Cardiac fibroblast (primary cell): ENCODE measurements at regions not wholly inside any gene's neighbourhood (a gene's known extent, or its start where the extent isn't known, plus 50 kb on each side); places are given as distances from the start of the nearest gene placed in this dataset.

Source experiments
- DNase-seq, 2 donors: peaks; one replicate each; pipeline versions ENCODE4 v3.0.0 to v3.0.0-alpha.2; 2010; ENCODE audit warnings: low read depth in 2 of 2
- H3K4me3 ChIP-seq, 2 donors: replicated peaks in 1 of 2; 1 replicate in 1 of 2; 2 replicates in 1 of 2; pipeline ENCODE4 v1.5.1; 2011; ENCODE audit warnings: low read depth in 2 of 2, low read length in 2 of 2, mild to moderate bottlenecking in 2 of 2, moderate library complexity in 1 of 2
- TF ChIP-seq, protein P1 (sequence below): IDR thresholded peaks from one replicate; pipeline ENCODE4 v1.5.1; 2011; ENCODE audit warnings: low read depth, mild to moderate bottlenecking, low read length, inconsistent platforms

DNA sequence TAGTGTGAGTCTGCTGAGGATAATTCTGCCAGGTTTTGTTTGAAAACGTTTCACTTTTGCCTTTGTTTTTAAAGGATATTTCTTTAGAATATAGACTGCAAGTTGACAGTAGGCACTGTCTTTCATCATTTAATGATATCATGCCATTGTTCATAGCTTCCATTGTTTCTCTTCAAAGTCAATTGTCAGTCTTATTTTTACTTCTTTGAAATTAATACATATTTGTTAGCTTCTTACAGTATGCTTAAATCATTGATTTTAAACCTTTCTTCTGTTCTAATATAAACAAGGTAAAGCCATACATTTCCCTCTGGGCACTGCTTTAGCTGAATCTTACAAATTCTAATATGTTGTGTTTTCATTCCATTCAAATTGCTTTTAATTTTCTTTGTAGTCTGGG lies 62.3 kb upstream of the PARVA start:
- no peak overlapping the region for H3K4me3 ChIP-seq
- TF ChIP-seq, protein P1, sequence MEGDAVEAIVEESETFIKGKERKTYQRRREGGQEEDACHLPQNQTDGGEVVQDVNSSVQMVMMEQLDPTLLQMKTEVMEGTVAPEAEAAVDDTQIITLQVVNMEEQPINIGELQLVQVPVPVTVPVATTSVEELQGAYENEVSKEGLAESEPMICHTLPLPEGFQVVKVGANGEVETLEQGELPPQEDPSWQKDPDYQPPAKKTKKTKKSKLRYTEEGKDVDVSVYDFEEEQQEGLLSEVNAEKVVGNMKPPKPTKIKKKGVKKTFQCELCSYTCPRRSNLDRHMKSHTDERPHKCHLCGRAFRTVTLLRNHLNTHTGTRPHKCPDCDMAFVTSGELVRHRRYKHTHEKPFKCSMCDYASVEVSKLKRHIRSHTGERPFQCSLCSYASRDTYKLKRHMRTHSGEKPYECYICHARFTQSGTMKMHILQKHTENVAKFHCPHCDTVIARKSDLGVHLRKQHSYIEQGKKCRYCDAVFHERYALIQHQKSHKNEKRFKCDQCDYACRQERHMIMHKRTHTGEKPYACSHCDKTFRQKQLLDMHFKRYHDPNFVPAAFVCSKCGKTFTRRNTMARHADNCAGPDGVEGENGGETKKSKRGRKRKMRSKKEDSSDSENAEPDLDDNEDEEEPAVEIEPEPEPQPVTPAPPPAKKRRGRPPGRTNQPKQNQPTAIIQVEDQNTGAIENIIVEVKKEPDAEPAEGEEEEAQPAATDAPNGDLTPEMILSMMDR: no peak
- DNase-seq: no peak

- H3K4me3 ChIP-seq: no peak overlapping the region
- TF ChIP-seq, protein P1: no peak
- DNase-seq: no peak
Measured at GRCh38 chr11:12316432-12316831, 60.9 kb upstream of the PARVA start.

DNA sequence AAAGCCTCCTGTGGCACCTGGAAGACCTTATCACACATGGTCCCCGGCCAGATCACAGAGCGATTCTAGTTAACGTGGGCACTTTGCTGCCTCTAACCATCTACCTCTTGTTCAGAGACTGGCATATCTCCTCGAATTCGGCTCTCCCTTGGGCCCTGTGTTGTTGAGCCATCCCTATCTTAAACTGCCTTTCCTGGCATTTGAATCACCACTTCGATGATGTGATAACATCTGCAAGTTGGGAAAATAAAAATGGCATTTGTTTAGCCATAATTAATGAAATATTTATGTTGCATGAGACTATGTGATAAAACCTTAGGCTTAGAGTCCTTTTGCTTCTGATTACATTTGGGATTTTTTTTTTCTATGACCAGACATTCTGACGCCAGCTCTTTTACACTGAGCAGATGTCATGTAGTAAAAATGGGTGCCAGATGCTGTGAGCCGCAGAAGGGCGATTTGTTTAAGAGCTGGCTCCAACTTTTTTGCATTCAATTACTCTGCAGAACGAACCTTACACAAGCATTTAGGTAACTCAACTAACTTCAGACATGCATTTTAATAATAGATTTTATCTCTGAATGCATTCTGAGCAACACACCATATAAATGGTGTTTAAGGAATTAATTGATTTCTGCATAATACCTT lies 58.5 kb upstream of the PARVA start:
- H3K4me3 ChIP-seq: no peak overlapping the region
- TF ChIP-seq, protein P1: no peak
- DNase-seq: peak in 1 of 2 donors; percentile 69

- no peak overlapping the region for H3K4me3 ChIP-seq
- TF ChIP-seq, protein P1: no peak
Measured at GRCh38 chr11:12319461-12319951, 57.9 kb upstream of the PARVA start.

DNA sequence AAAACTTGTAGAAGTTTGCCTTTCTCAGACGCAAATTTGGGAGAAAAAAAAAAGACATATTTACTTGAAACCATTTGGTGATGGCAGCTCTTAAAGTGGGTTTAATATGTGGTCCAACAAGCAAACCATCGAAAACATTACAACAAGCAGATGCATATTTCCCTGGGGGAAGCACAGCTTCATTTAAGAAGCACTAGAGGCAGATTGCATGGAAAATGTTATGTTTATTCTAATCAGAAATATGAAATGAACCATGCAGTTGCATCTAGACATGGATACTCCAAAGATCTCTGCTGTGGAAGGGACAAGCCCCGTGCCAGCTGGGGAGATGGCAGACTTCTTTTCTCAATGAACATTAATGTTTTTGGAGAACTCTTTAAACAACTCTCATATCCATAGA lies 57.4 kb upstream of the PARVA start:
- TF ChIP-seq, protein P1: no peak
- no peak for DNase-seq
- no peak overlapping the region for H3K4me3 ChIP-seq

More at GRCh38 chr11:12319461-12319951, 57.9 kb upstream of the PARVA start:
- DNase-seq: no peak

GRCh38 chr11:12321217-12321937 lies 56.0 kb upstream of the PARVA start:
- DNase-seq: no peak
- TF ChIP-seq, protein P1: no peak
- no peak overlapping the region for H3K4me3 ChIP-seq
